Liver (tissue), 8 donors: ENCODE measurements at regions not wholly inside any gene's neighbourhood (a gene's known extent, or its start where the extent isn't known, plus 50 kb on each side); places are given as distances from the start of the nearest gene placed in this dataset.

Experiments used
- DNase-seq: peaks from one replicate; pipeline ENCODE4 v3.0.0-alpha.2; 2017; ENCODE audit warnings: low spot score
- H3K27ac ChIP-seq, 2 donors: one replicate each; pipeline ENCODE4 v1.7.0; 2013; ENCODE audit warnings: inconsistent platforms in 2 of 2, low read length in 2 of 2, control low read depth in 1 of 2, low read depth in 1 of 2, mild to moderate bottlenecking in 1 of 2
- H3K27me3 ChIP-seq, 4 donors: one replicate each; pipeline versions ENCODE4 v1.6.1 to v1.7.0; 2013; ENCODE audit warnings: low read length in 3 of 4, inconsistent platforms in 1 of 4, mild to moderate bottlenecking in 1 of 4, moderate library complexity in 1 of 4; ENCODE audit not compliant: control insufficient read depth in 4 of 4, insufficient read depth in 4 of 4
- H3K36me3 ChIP-seq, 4 donors: one replicate each; pipeline versions ENCODE4 v1.6.1 to v1.7.0; 2013; ENCODE audit warnings: low read length in 3 of 4, mild to moderate bottlenecking in 3 of 4, low read depth in 1 of 4, moderate library complexity in 1 of 4; ENCODE audit not compliant: control insufficient read depth in 4 of 4, insufficient read depth in 3 of 4
- H3K4me1 ChIP-seq, 4 donors: one replicate each; pipeline versions ENCODE4 v1.6.1 to v1.7.0; 2013; ENCODE audit warnings: low read length in 3 of 4, mild to moderate bottlenecking in 3 of 4, moderate library complexity in 1 of 4; ENCODE audit not compliant: control insufficient read depth in 4 of 4, insufficient read depth in 4 of 4
- H3K4me3 ChIP-seq, 3 donors: one replicate each; pipeline versions ENCODE4 v1.6.1 to v1.7.0; 2013; ENCODE audit warnings: low read length in 3 of 3, control low read depth in 1 of 3, low read depth in 1 of 3, mild to moderate bottlenecking in 1 of 3
- H3K9ac ChIP-seq, 2 donors: one replicate each; pipeline ENCODE4 v1.7.0; 2013; ENCODE audit warnings: low read length in 2 of 2, mild to moderate bottlenecking in 2 of 2, moderate library complexity in 2 of 2, control low read depth in 1 of 2, low read depth in 1 of 2
- H3K9me3 ChIP-seq, 4 donors: one replicate each; pipeline versions ENCODE4 v1.6.1 to v1.7.0; 2013; ENCODE audit warnings: low read length in 3 of 4; ENCODE audit not compliant: control insufficient read depth in 4 of 4
- CTCF ChIP-seq: fragments of 150-350 bp; IDR thresholded peaks from 2 replicates; pipeline ENCODE4 v1.5.1; 2017; ENCODE audit warnings: improper control_type of control experiment, low read depth, low read length; ENCODE audit not compliant: missing input control
- FOXA2 ChIP-seq: IDR thresholded peaks from 2 replicates; pipeline ENCODE4 v1.6.1; 2016; ENCODE audit warnings: antibody characterized with exemption
- GABPA ChIP-seq, 2 donors: IDR thresholded peaks in 1 of 2; conservative IDR thresholded peaks in 1 of 2; 2 replicates each; pipeline ENCODE4 v1.6.1; 2016; ENCODE audit warnings: antibody characterized with exemption in 2 of 2, mild to moderate bottlenecking in 1 of 2, moderate library complexity in 1 of 2
- HNF4A ChIP-seq, 2 donors: conservative IDR thresholded peaks; 2 replicates each; pipeline ENCODE4 v1.6.1; 2016; ENCODE audit warnings: antibody characterized with exemption in 2 of 2, mild to moderate bottlenecking in 2 of 2
- HNF4G ChIP-seq: IDR thresholded peaks from 2 replicates; pipeline ENCODE4 v1.6.1; 2016; ENCODE audit warnings: antibody characterized with exemption
- JUND ChIP-seq, 2 donors: IDR thresholded peaks; 2 replicates each; pipeline ENCODE4 v1.6.1; 2016; ENCODE audit warnings: antibody characterized with exemption in 2 of 2
- NR2F2 ChIP-seq: IDR thresholded peaks from 2 replicates; pipeline ENCODE4 v1.6.1; 2016; ENCODE audit warnings: antibody characterized with exemption
- RAD21 ChIP-seq, 2 donors: IDR thresholded peaks; 2 replicates each; pipeline ENCODE4 v1.6.1; 2016; ENCODE audit warnings: antibody characterized with exemption in 2 of 2, mild to moderate bottlenecking in 2 of 2
- REST ChIP-seq: IDR thresholded peaks from 2 replicates; pipeline ENCODE4 v1.6.1; 2016; ENCODE audit warnings: antibody characterized with exemption, mild to moderate bottlenecking
- RXRA ChIP-seq, 2 donors: IDR thresholded peaks; 2 replicates each; pipeline ENCODE4 v1.6.1; 2017 to 2018; ENCODE audit warnings: antibody characterized with exemption in 2 of 2, mild to moderate bottlenecking in 1 of 2
- SP1 ChIP-seq: IDR thresholded peaks from 2 replicates; pipeline ENCODE4 v1.6.1; 2018; ENCODE audit warnings: antibody characterized with exemption, mild to moderate bottlenecking
- YY1 ChIP-seq: IDR thresholded peaks from 2 replicates; pipeline ENCODE4 v1.6.1; 2016; ENCODE audit warnings: antibody characterized with exemption, mild to moderate bottlenecking
- WGBS: extraction: QIAGEN DNeasy Blood & Tissue Kit; methylation state at CpG from one replicate; pipeline ENCODE4 v1.1.7; 2013; 5-methylcytosine and 5-hydroxymethylcytosine counted together
- TF ChIP-seq, protein P1 (sequence below): IDR thresholded peaks from 2 replicates; pipeline ENCODE4 v1.6.1; 2016; ENCODE audit warnings: antibody characterized with exemption
- TF ChIP-seq, protein P2 (sequence below): IDR thresholded peaks from 2 replicates; pipeline ENCODE4 v1.6.1; 2016; ENCODE audit warnings: antibody characterized with exemption
- donor health status: healthy.
- donor health status: healthy.
- donor health status: healthy.
- donor health status: healthy.
- donor health status: healthy.

GRCh38 chr5:54743997-54744788 lies 226.6 kb downstream of the SNX18 start:
- Histone ChIP-seq H3K9ac (no peak overlapping the region), H3K4me3 (no peak overlapping the region), H3K9me3 (no peaks in the 10 kb centered on the region), H3K36me3 (peaks cover 0 to 1% (median 0%) of the 10 kb centered on the region in 4 donors), H3K27ac (peak overlapping the region; percentile 21 to 58), H3K4me1 (peaks cover 0 to 9% (median 4%) of the 10 kb centered on the region in 4 donors), H3K27me3 (no peaks in the 10 kb centered on the region)
- TF ChIP-seq, protein P1, sequence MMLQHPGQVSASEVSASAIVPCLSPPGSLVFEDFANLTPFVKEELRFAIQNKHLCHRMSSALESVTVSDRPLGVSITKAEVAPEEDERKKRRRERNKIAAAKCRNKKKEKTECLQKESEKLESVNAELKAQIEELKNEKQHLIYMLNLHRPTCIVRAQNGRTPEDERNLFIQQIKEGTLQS: no peak
- TF ChIP-seq SP1: peak; percentile 26
- TF ChIP-seq RAD21 (IDR thresholded peaks at IDR 0.05): peak; percentile 38 to 39
- 78% methylated on average over 8 of the region's 8 CpGs for WGBS
- no peak for DNase-seq

DNA sequence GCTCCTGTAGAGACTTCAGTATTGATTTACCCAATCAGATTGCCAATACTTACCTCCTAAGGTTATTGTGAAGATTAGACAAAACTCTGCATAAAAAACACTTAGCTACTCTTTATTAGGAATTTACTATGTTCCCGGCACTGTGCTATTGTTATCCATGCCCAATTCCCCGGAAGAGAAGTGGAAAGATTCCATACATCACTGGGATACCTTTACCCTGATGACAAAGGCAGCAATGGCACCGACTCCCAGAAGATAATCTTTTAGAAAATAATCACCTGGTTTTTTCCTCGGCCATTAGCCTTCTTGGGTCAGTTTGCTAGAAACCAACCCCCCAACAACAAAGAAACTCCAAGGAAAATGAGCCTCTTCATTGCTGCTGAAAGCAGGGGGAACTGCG lies 226.0 kb downstream of the SNX18 start:
- H3K27me3 ChIP-seq: no peaks in the 10 kb centered on the region
- H3K4me1 ChIP-seq: peaks cover 0 to 9% (median 4%) of the 10 kb centered on the region in 4 donors
- peak overlapping the region in 1 of 2 donors; percentile 58 for H3K27ac ChIP-seq
- H3K36me3 ChIP-seq: peaks cover 0 to 1% (median 0%) of the 10 kb centered on the region in 4 donors
- H3K9me3 ChIP-seq: no peaks in the 10 kb centered on the region
- WGBS: 96% methylated on average over 5 of the region's 5 CpGs
- H3K4me3 ChIP-seq: no peak overlapping the region
- TF ChIP-seq GABPA (IDR thresholded peaks at IDR 0.05 in 1 of 2, conservative IDR thresholded peaks at IDR 0.05 in 1 of 2) (no peak), HNF4G (no peak), CTCF (no peak), NR2F2 (no peak), SP1 (no peak)
- TF ChIP-seq, protein P2, sequence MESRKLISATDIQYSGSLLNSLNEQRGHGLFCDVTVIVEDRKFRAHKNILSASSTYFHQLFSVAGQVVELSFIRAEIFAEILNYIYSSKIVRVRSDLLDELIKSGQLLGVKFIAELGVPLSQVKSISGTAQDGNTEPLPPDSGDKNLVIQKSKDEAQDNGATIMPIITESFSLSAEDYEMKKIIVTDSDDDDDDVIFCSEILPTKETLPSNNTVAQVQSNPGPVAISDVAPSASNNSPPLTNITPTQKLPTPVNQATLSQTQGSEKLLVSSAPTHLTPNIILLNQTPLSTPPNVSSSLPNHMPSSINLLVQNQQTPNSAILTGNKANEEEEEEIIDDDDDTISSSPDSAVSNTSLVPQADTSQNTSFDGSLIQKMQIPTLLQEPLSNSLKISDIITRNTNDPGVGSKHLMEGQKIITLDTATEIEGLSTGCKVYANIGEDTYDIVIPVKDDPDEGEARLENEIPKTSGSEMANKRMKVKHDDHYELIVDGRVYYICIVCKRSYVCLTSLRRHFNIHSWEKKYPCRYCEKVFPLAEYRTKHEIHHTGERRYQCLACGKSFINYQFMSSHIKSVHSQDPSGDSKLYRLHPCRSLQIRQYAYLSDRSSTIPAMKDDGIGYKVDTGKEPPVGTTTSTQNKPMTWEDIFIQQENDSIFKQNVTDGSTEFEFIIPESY: no peak
- no peak overlapping the region for H3K9ac ChIP-seq
- DNase-seq: no peak

GRCh38 chr5:54742417-54742891 lies 224.9 kb downstream of the SNX18 start:
- H3K27ac ChIP-seq: no peak overlapping the region
- no peaks in the 10 kb centered on the region for H3K9me3 ChIP-seq
- peaks cover 0 to 9% (median 4%) of the 10 kb centered on the region in 4 donors for H3K4me1 ChIP-seq
- no peak for DNase-seq
- H3K27me3 ChIP-seq: no peaks in the 10 kb centered on the region
- TF ChIP-seq RAD21 (IDR thresholded peaks at IDR 0.05) (peak; percentile 78 to 83), FOXA2 (no peak), CTCF (peak; percentile 46), YY1 (peak; percentile 15), SP1 (peak; percentile 57), JUND (IDR thresholded peaks at IDR 0.05) (peak in 1 of 2 donors; percentile 21), RXRA (IDR thresholded peaks at IDR 0.05) (peak; percentile 32 to 72), HNF4A (conservative IDR thresholded peaks at IDR 0.05) (peak; percentile 35 to 65), REST (no peak)
- TF ChIP-seq, protein P1: no peak
- 19% methylated on average over 7 of the region's 7 CpGs for WGBS
- peaks cover 0 to 1% (median 0%) of the 10 kb centered on the region in 4 donors for H3K36me3 ChIP-seq
- H3K9ac ChIP-seq: no peak overlapping the region
- no peak overlapping the region for H3K4me3 ChIP-seq
